H9 (cell line): ENCODE measurements at regions not wholly inside any gene's neighbourhood (a gene's known extent, or its start where the extent isn't known, plus 50 kb on each side); places are given as distances from the start of the nearest gene placed in this dataset.

Source experiments
- DNase-seq: peaks from one replicate; pipeline ENCODE4 v3.0.0-alpha.2; 2017
- H2AFZ ChIP-seq: one replicate; pipeline ENCODE4 v1.6.1; 2013; ENCODE audit warnings: mild to moderate bottlenecking, low read length, control low read depth, moderate library complexity
- H2AK5ac ChIP-seq: 2 replicates; pipeline ENCODE4 v1.6.1; 2013; ENCODE audit warnings: low read length, control low read depth, mixed read lengths; ENCODE audit not compliant: insufficient read length
- H2BK120ac ChIP-seq: one replicate; pipeline ENCODE4 v1.6.1; 2013; ENCODE audit warnings: low read depth, mild to moderate bottlenecking, low read length, control low read depth, inconsistent platforms; ENCODE audit not compliant: poor library complexity, severe bottlenecking
- H2BK12ac ChIP-seq: 2 replicates; pipeline ENCODE4 v1.6.1; 2013; ENCODE audit warnings: low read length, control low read depth, mixed read lengths, low read depth; ENCODE audit not compliant: insufficient read length
- H2BK15ac ChIP-seq: 2 replicates; pipeline ENCODE4 v1.6.1; 2013; ENCODE audit warnings: low read depth, low read length, control low read depth
- H2BK20ac ChIP-seq: one replicate; pipeline ENCODE4 v1.6.1; 2013; ENCODE audit warnings: low read depth, mild to moderate bottlenecking, low read length, control low read depth, inconsistent platforms; ENCODE audit not compliant: poor library complexity, severe bottlenecking
- H2BK5ac ChIP-seq: 2 replicates; pipeline ENCODE4 v1.6.1; 2013; ENCODE audit warnings: low read length, control low read depth, mixed read lengths; ENCODE audit not compliant: insufficient read length
- H3K14ac ChIP-seq: 2 replicates; pipeline ENCODE4 v1.6.1; 2013; ENCODE audit warnings: low read length, control low read depth; ENCODE audit not compliant: insufficient read depth
- H3K18ac ChIP-seq: 2 replicates; pipeline ENCODE4 v1.6.1; 2013; ENCODE audit warnings: low read depth, mild to moderate bottlenecking, mixed read lengths, low read length, control low read depth; ENCODE audit not compliant: insufficient read length
- H3K23ac ChIP-seq: 2 replicates; pipeline ENCODE4 v1.6.1; 2013; ENCODE audit warnings: low read length, control low read depth, mixed read lengths, low read depth; ENCODE audit not compliant: insufficient read length
- H3K23me2 ChIP-seq: 2 replicates; pipeline ENCODE4 v1.6.1; 2013; ENCODE audit warnings: low read depth, mild to moderate bottlenecking, mixed read lengths, low read length, control low read depth; ENCODE audit not compliant: insufficient read length, poor library complexity, severe bottlenecking
- H3K27ac ChIP-seq: 2 replicates; pipeline ENCODE4 v1.5.1; 2013; ENCODE audit warnings: low read length, control low read depth, mixed read lengths, low read depth; ENCODE audit not compliant: insufficient read length
- H3K27me3 ChIP-seq: 2 replicates; pipeline ENCODE4 v1.6.1; 2013; ENCODE audit warnings: low read length, control low read depth, inconsistent platforms; ENCODE audit not compliant: insufficient read depth
- H3K4ac ChIP-seq: 2 replicates; pipeline ENCODE4 v1.6.1; 2013; ENCODE audit warnings: low read depth, mild to moderate bottlenecking, control low read depth, inconsistent platforms, low read length, moderate library complexity
- H3K4me1 ChIP-seq: 2 replicates; pipeline ENCODE4 v1.6.1; 2013; ENCODE audit warnings: low read length, control low read depth, inconsistent platforms; ENCODE audit not compliant: insufficient read depth
- H3K4me2 ChIP-seq: 2 replicates; pipeline ENCODE4 v1.6.1; 2013; ENCODE audit warnings: low read length, control low read depth, mixed read lengths; ENCODE audit not compliant: insufficient read length, insufficient read depth
- H3K56ac ChIP-seq: 2 replicates; pipeline ENCODE4 v1.6.1; 2013; ENCODE audit warnings: low read depth, mild to moderate bottlenecking, mixed read lengths, low read length, control low read depth; ENCODE audit not compliant: insufficient read length
- H3K79me1 ChIP-seq: 2 replicates; pipeline ENCODE4 v1.6.1; 2013; ENCODE audit warnings: low read depth, mild to moderate bottlenecking, moderate library complexity, low read length, control low read depth, inconsistent platforms; ENCODE audit not compliant: insufficient read depth, poor library complexity, severe bottlenecking
- H3K79me2 ChIP-seq: 2 replicates; pipeline ENCODE4 v1.6.1; 2013; ENCODE audit warnings: low read length, control low read depth, inconsistent platforms; ENCODE audit not compliant: insufficient read depth
- H3K9ac ChIP-seq: 2 replicates; pipeline ENCODE4 v1.6.1; 2013; ENCODE audit warnings: low read length, control low read depth, mixed read lengths; ENCODE audit not compliant: insufficient read length; ENCODE audit errors: extremely low read depth
- H3K9me3 ChIP-seq: one replicate; pipeline ENCODE4 v1.6.1; 2013; ENCODE audit warnings: low read depth, low read length, inconsistent platforms; ENCODE audit not compliant: control insufficient read depth
- H3T11ph ChIP-seq: one replicate; pipeline ENCODE4 v1.6.1; 2013; ENCODE audit warnings: mild to moderate bottlenecking, low read length, control low read depth, inconsistent platforms
- H4K20me1 ChIP-seq: one replicate; pipeline ENCODE4 v1.6.1; 2013; ENCODE audit not compliant: control insufficient read depth, insufficient read length, insufficient read depth
- H4K5ac ChIP-seq: 2 replicates; pipeline ENCODE4 v1.6.1; 2013; ENCODE audit warnings: low read depth, mild to moderate bottlenecking, mixed read lengths, low read length, control low read depth; ENCODE audit not compliant: insufficient read length
- H4K8ac ChIP-seq: replicated peaks from 2 replicates; pipeline ENCODE4 v1.6.1; 2013; ENCODE audit warnings: low read length, control low read depth, mixed read lengths, low read depth; ENCODE audit not compliant: insufficient read length
- H4K91ac ChIP-seq: 2 replicates; pipeline ENCODE4 v1.6.1; 2013; ENCODE audit warnings: low read depth, mild to moderate bottlenecking, moderate library complexity, mixed read lengths, low read length, control low read depth; ENCODE audit not compliant: insufficient read length
- H3K27ac Mint-ChIP-seq, 3 experiments: 2 replicates in 2 of 3; 3 replicates in 1 of 3; pipeline ENCODE4 v1.8.0; 2020 to 2021; ENCODE audit warnings: mixed read lengths in 3 of 3, mild to moderate bottlenecking in 1 of 3, moderate library complexity in 1 of 3
- H3K27me3 Mint-ChIP-seq: 2 replicates; pipeline ENCODE4 v1.8.0; 2021; ENCODE audit warnings: low read depth, mild to moderate bottlenecking, moderate library complexity, mixed read lengths
- H3K36me3 Mint-ChIP-seq, 3 experiments: 2 replicates in 2 of 3; 3 replicates in 1 of 3; pipeline ENCODE4 v1.8.0; 2020 to 2021; ENCODE audit warnings: low read depth in 3 of 3, mixed read lengths in 3 of 3; ENCODE audit not compliant: insufficient read depth in 1 of 3
- H3K4me1 Mint-ChIP-seq, 2 experiments: 2 replicates each; pipeline ENCODE4 v1.8.0; 2020; ENCODE audit warnings: mixed read lengths in 2 of 2
- H3K4me3 Mint-ChIP-seq, 2 experiments: 2 replicates in 1 of 2; 3 replicates in 1 of 2; pipeline ENCODE4 v1.8.0; 2020 to 2021; ENCODE audit warnings: mild to moderate bottlenecking in 2 of 2, mixed read lengths in 2 of 2, moderate library complexity in 1 of 2
- H3K9me3 Mint-ChIP-seq, 2 experiments: 2 replicates in 1 of 2; 3 replicates in 1 of 2; pipeline ENCODE4 v1.8.0; 2020; ENCODE audit warnings: mild to moderate bottlenecking in 2 of 2, mixed read lengths in 2 of 2, moderate library complexity in 1 of 2
- WGBS: extraction: QIAGEN DNeasy Blood & Tissue Kit; methylation state at CpG from one replicate; pipeline ENCODE4 v1.1.7; 2013; ENCODE audit warnings: missing lambda C conversion rate, low lambda C conversion rate, mixed read lengths; ENCODE audit not compliant: insufficient read length; ENCODE audit errors: extremely low coverage; 5-methylcytosine and 5-hydroxymethylcytosine counted together
- TF ChIP-seq, protein P1 (sequence below): fragments of 200-600 bp; sonication (generic); conservative IDR thresholded peaks from 3 replicates; pipeline ENCODE4 v1.8.0; 2021; ENCODE audit warnings: antibody characterized with exemption, mild to moderate bottlenecking

DNA sequence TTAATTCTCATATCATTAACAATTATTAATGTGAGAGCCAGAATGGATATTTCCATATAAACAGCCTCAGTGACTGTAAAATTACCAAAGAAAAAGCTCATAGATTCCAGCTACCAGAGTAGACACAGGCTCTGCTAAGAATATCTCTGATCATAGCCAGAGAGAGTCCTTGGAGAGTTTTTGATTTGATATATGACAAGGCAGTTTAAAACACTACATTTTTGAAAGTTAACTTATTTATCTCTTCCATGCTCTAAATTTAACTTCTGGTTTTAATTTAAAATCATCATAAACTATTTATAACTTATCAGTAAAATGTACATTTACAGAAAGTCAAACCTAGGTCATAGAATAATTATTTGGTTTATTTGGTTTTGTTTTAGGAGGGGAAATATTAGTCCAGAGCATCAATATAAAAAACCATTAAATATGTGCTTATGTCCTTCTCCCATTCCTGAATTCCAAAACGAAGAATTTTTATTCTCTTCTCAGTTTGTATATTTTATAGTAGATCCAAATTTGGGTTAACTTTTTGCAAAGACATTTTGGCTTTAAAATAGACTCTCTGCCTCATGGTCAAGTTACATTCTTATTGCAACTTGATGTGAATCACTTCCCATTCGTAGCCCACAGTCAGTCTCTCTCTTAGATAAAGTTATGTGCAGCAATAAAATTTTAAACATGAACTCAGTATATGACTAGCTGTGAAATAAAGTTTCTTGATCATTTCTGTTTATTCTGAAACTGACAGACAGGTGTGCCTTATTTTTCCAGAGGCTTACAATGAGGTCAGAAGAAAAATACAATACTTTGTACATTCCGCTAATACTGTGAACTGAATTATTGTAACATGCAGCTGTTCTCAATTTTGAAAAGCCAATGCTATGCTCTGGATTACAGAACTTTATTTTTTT, 267.1 kb downstream of the PAPSS1 start:
- no peak overlapping the region for H3T11ph ChIP-seq
- Mint-ChIP-seq H3K4me1 (peaks cover 0 to 3% of the 10 kb centered on the region in 2 experiments; a peak in 1 of 4 replicates), H3K27me3 (no peaks in the 10 kb centered on the region), H3K27ac (no peak overlapping the region), H3K9me3 (no peaks in the 10 kb centered on the region), H3K36me3 (no peaks in the 10 kb centered on the region), H3K4me3 (no peak overlapping the region)
- no peak overlapping the region for H2BK120ac ChIP-seq
- H4K91ac ChIP-seq: no peak overlapping the region
- no peak overlapping the region for H2BK12ac ChIP-seq
- no peak overlapping the region for H2BK5ac ChIP-seq
- no peak overlapping the region for H3K14ac ChIP-seq
- no peak overlapping the region for H2BK15ac ChIP-seq
- no peak overlapping the region for H2AFZ ChIP-seq
- H3K4me2 ChIP-seq: no peak overlapping the region
- TF ChIP-seq, protein P1, sequence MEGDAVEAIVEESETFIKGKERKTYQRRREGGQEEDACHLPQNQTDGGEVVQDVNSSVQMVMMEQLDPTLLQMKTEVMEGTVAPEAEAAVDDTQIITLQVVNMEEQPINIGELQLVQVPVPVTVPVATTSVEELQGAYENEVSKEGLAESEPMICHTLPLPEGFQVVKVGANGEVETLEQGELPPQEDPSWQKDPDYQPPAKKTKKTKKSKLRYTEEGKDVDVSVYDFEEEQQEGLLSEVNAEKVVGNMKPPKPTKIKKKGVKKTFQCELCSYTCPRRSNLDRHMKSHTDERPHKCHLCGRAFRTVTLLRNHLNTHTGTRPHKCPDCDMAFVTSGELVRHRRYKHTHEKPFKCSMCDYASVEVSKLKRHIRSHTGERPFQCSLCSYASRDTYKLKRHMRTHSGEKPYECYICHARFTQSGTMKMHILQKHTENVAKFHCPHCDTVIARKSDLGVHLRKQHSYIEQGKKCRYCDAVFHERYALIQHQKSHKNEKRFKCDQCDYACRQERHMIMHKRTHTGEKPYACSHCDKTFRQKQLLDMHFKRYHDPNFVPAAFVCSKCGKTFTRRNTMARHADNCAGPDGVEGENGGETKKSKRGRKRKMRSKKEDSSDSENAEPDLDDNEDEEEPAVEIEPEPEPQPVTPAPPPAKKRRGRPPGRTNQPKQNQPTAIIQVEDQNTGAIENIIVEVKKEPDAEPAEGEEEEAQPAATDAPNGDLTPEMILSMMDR: no peak
- H3K79me2 ChIP-seq: no peaks in the 10 kb centered on the region
- no peak overlapping the region for H4K5ac ChIP-seq
- H3K79me1 ChIP-seq: no peaks in the 10 kb centered on the region
- H3K56ac ChIP-seq: no peak overlapping the region
- no peak overlapping the region for H3K27ac ChIP-seq
- no peaks in the 10 kb centered on the region for H3K9me3 ChIP-seq
- H3K18ac ChIP-seq: no peak overlapping the region
- no peaks in the 10 kb centered on the region for H4K20me1 ChIP-seq
- no peak overlapping the region for H3K9ac ChIP-seq
- no peak overlapping the region for H2BK20ac ChIP-seq
- H3K4me1 ChIP-seq: no peaks in the 10 kb centered on the region
- H3K23ac ChIP-seq: no peak overlapping the region
- no peaks in the 10 kb centered on the region for H3K27me3 ChIP-seq
- H2AK5ac ChIP-seq: no peak overlapping the region
- WGBS: no CpG with 5 or more reads among the region's 3 CpGs
- DNase-seq: no peak
- no peak overlapping the region for H4K8ac ChIP-seq
- H3K23me2 ChIP-seq: no peaks in the 10 kb centered on the region
- no peak overlapping the region for H3K4ac ChIP-seq
